ENCODE measurements at regions not wholly inside any gene's neighbourhood (a gene's known extent, or its start where the extent isn't known, plus 50 kb on each side); places are given as distances from the start of the nearest gene placed in this dataset.

GRCh38 chr5:74501674-74502478 lies 138.7 kb downstream of the ENC1 start:
- Histone ChIP-seq H3K4me3 (no peak overlapping the region), H3K27ac (ENCODE audit: low read depth) (no peak overlapping the region), H3K79me2 (replicated peaks; ENCODE audit: insufficient read depth) (no peaks in the 10 kb centered on the region), H3K4me2 (no peak overlapping the region), H3K4me1 (ENCODE audit: insufficient read depth) (peaks cover 26% of the 10 kb centered on the region), H4K20me1 (replicated peaks; ENCODE audit: insufficient read depth) (no peaks in the 10 kb centered on the region), H3F3A (replicated peaks; ENCODE audit: low read depth) (no peaks in the 10 kb centered on the region), H3K9me2 (ENCODE audit: insufficient read depth) (no peaks in the 10 kb centered on the region), H2AFZ (no peak overlapping the region), H3K27me3 (ENCODE audit: insufficient read depth) (no peaks in the 10 kb centered on the region), H3K36me3 (ENCODE audit: insufficient read depth) (no peaks in the 10 kb centered on the region)
- no peak for ATAC-seq
- H3K27ac Mint-ChIP-seq: no peak overlapping the region
- H3K9me3 Mint-ChIP-seq: no peaks in the 10 kb centered on the region
- no peaks in the 10 kb centered on the region for H3K36me3 Mint-ChIP-seq (ENCODE audit: low read depth)
- H3K27me3 Mint-ChIP-seq (ENCODE audit: insufficient read depth, low read depth, poor library complexity): peaks cover under 1% of the 10 kb centered on the region
- TF ChIP-seq JUNB (IDR thresholded peaks at IDR 0.05; ENCODE audit: unreplicated experiment): no peak
- no peak for TF ChIP-seq STAT1 (IDR thresholded peaks at IDR 0.05; ENCODE audit: unreplicated experiment)
- TF ChIP-seq EZH2phosphoT487 (IDR thresholded peaks at IDR 0.05; ENCODE audit: unreplicated experiment): no peak
- no peak for TF ChIP-seq NANOG (IDR thresholded peaks at IDR 0.05; ENCODE audit: borderline replicate concordance)
- TF ChIP-seq ZNF331 (CRISPR knock-in tag; IDR thresholded peaks at IDR 0.05; ENCODE audit: low read depth): no peak
- TF ChIP-seq ETS1 (IDR thresholded peaks at IDR 0.05): no peak
- no peak for TF ChIP-seq EZH2 (IDR thresholded peaks at IDR 0.05; ENCODE audit: low read depth, unreplicated experiment)
- TF ChIP-seq ZNF462 (CRISPR knock-in tag; IDR thresholded peaks at IDR 0.05): no peak
- no peak overlapping the region for H3K4me3 Mint-ChIP-seq
- H3K4me1 Mint-ChIP-seq: peaks cover 37% of the 10 kb centered on the region
- no peak for DNase-seq (ENCODE audit: low spot score)

Data from GM23338 (cell line).